ENCODE measurements at regions not wholly inside any gene's neighbourhood (a gene's known extent, or its start where the extent isn't known, plus 50 kb on each side); places are given as distances from the start of the nearest gene placed in this dataset.

- no peak overlapping the region for H3K4me3 ChIP-seq
- H3K9me3 ChIP-seq (ENCODE audit: low read depth, low read length), result no peaks in the 10 kb centered on the region
- DNase-seq (ENCODE audit: low read depth, low spot score), result no peak
- H3K36me3 ChIP-seq (ENCODE audit: insufficient read depth, low read length), result no peaks in the 10 kb centered on the region
- TF ChIP-seq POLR2AphosphoS5 (IDR thresholded peaks at IDR 0.05; ENCODE audit: borderline replicate concordance, low read depth, low read length), result no peak
- TF ChIP-seq EZH2 (IDR thresholded peaks at IDR 0.05), result no peak
- TF ChIP-seq FOXP2 (optimal IDR thresholded peaks at IDR 0.05; ENCODE audit: control extremely low read depth, extremely low read length, insufficient read depth), result no peak
- H3K9ac ChIP-seq (ENCODE audit: insufficient read length), result no peak overlapping the region
- H3K27ac ChIP-seq, result no peak overlapping the region
These were observed 435.6 kb downstream of the GPM6A start for GRCh38 chr4:175376287-175376977.

GRCh38 chr4:175377203-175377602, 434.9 kb downstream of the GPM6A start:
- Histone ChIP-seq H3K9me3 (ENCODE audit: low read depth, low read length) (no peaks in the 10 kb centered on the region), H3K4me3 (no peak overlapping the region), H3K9ac (ENCODE audit: insufficient read length) (no peak overlapping the region), H3K27ac (no peak overlapping the region), H3K36me3 (ENCODE audit: insufficient read depth, low read length) (no peaks in the 10 kb centered on the region)
- TF ChIP-seq FOXP2 (optimal IDR thresholded peaks at IDR 0.05; ENCODE audit: control extremely low read depth, extremely low read length, insufficient read depth), result no peak
- no peak for TF ChIP-seq POLR2AphosphoS5 (IDR thresholded peaks at IDR 0.05; ENCODE audit: borderline replicate concordance, low read depth, low read length)
- no peak for TF ChIP-seq EZH2 (IDR thresholded peaks at IDR 0.05)
- DNase-seq (ENCODE audit: low read depth, low spot score), result no peak

- Histone ChIP-seq H3K9ac (ENCODE audit: insufficient read length) (no peak overlapping the region), H3K27ac (no peak overlapping the region), H3K4me3 (no peak overlapping the region), H3K9me3 (ENCODE audit: low read depth, low read length) (no peaks in the 10 kb centered on the region), H3K36me3 (ENCODE audit: insufficient read depth, low read length) (no peaks in the 10 kb centered on the region)
- DNase-seq (ENCODE audit: low read depth, low spot score), result no peak
- TF ChIP-seq POLR2AphosphoS5 (IDR thresholded peaks at IDR 0.05; ENCODE audit: borderline replicate concordance, low read depth, low read length) (no peak), FOXP2 (optimal IDR thresholded peaks at IDR 0.05; ENCODE audit: control extremely low read depth, extremely low read length, insufficient read depth) (no peak), EZH2 (IDR thresholded peaks at IDR 0.05) (no peak)
These were observed 433.7 kb downstream of the GPM6A start for GRCh38 chr4:175378372-175378771.

GRCh38 chr4:175380841-175381240, 431.2 kb downstream of the GPM6A start:
- no peak for TF ChIP-seq POLR2AphosphoS5 (IDR thresholded peaks at IDR 0.05; ENCODE audit: borderline replicate concordance, low read depth, low read length)
- TF ChIP-seq EZH2 (IDR thresholded peaks at IDR 0.05), result no peak
- TF ChIP-seq FOXP2 (optimal IDR thresholded peaks at IDR 0.05; ENCODE audit: control extremely low read depth, extremely low read length, insufficient read depth), result no peak
- Histone ChIP-seq H3K36me3 (ENCODE audit: insufficient read depth, low read length) (no peaks in the 10 kb centered on the region), H3K9me3 (ENCODE audit: low read depth, low read length) (no peaks in the 10 kb centered on the region), H3K27ac (no peak overlapping the region), H3K9ac (ENCODE audit: insufficient read length) (no peak overlapping the region), H3K4me3 (no peak overlapping the region)
- no peak for DNase-seq (ENCODE audit: low read depth, low spot score)

- H3K4me3 ChIP-seq, result no peak overlapping the region
- no peaks in the 10 kb centered on the region for H3K36me3 ChIP-seq (ENCODE audit: insufficient read depth, low read length)
- no peak overlapping the region for H3K9ac ChIP-seq (ENCODE audit: insufficient read length)
- TF ChIP-seq POLR2AphosphoS5 (IDR thresholded peaks at IDR 0.05; ENCODE audit: borderline replicate concordance, low read depth, low read length) (no peak), EZH2 (IDR thresholded peaks at IDR 0.05) (no peak), FOXP2 (optimal IDR thresholded peaks at IDR 0.05; ENCODE audit: control extremely low read depth, extremely low read length, insufficient read depth) (no peak)
- H3K9me3 ChIP-seq (ENCODE audit: low read depth, low read length), result no peaks in the 10 kb centered on the region
- H3K27ac ChIP-seq, result no peak overlapping the region
- no peak for DNase-seq (ENCODE audit: low read depth, low spot score)
These were observed 426.3 kb downstream of the GPM6A start for GRCh38 chr4:175385797-175386196.

- Histone ChIP-seq H3K36me3 (ENCODE audit: insufficient read depth, low read length) (no peaks in the 10 kb centered on the region), H3K4me3 (no peak overlapping the region), H3K9me3 (ENCODE audit: low read depth, low read length) (no peaks in the 10 kb centered on the region), H3K9ac (ENCODE audit: insufficient read length) (no peak overlapping the region), H3K27ac (no peak overlapping the region)
- TF ChIP-seq EZH2 (IDR thresholded peaks at IDR 0.05), result no peak
- no peak for TF ChIP-seq FOXP2 (optimal IDR thresholded peaks at IDR 0.05; ENCODE audit: control extremely low read depth, extremely low read length, insufficient read depth)
- TF ChIP-seq POLR2AphosphoS5 (IDR thresholded peaks at IDR 0.05; ENCODE audit: borderline replicate concordance, low read depth, low read length), result no peak
- DNase-seq (ENCODE audit: low read depth, low spot score), result no peak
These were observed 425.1 kb downstream of the GPM6A start for GRCh38 chr4:175386776-175387507.

GRCh38 chr4:175394208-175394607, 417.9 kb downstream of the GPM6A start:
- TF ChIP-seq FOXP2 (optimal IDR thresholded peaks at IDR 0.05; ENCODE audit: control extremely low read depth, extremely low read length, insufficient read depth) (no peak), POLR2AphosphoS5 (IDR thresholded peaks at IDR 0.05; ENCODE audit: borderline replicate concordance, low read depth, low read length) (no peak), EZH2 (IDR thresholded peaks at IDR 0.05) (no peak)

GRCh38 chr4:175405961-175406360, 406.1 kb downstream of the GPM6A start:
- no peak for DNase-seq (ENCODE audit: low read depth, low spot score)
- Histone ChIP-seq H3K9ac (ENCODE audit: insufficient read length) (no peak overlapping the region), H3K9me3 (ENCODE audit: low read depth, low read length) (no peaks in the 10 kb centered on the region), H3K27ac (no peak overlapping the region), H3K4me3 (no peak overlapping the region), H3K36me3 (ENCODE audit: insufficient read depth, low read length) (no peaks in the 10 kb centered on the region)
- TF ChIP-seq FOXP2 (optimal IDR thresholded peaks at IDR 0.05; ENCODE audit: control extremely low read depth, extremely low read length, insufficient read depth), result no peak
- no peak for TF ChIP-seq POLR2AphosphoS5 (IDR thresholded peaks at IDR 0.05; ENCODE audit: borderline replicate concordance, low read depth, low read length)
- TF ChIP-seq EZH2 (IDR thresholded peaks at IDR 0.05), result no peak

More at GRCh38 chr4:175394208-175394607, 417.9 kb downstream of the GPM6A start:
- no peaks in the 10 kb centered on the region for H3K9me3 ChIP-seq (ENCODE audit: low read depth, low read length)
- no peak overlapping the region for H3K4me3 ChIP-seq
- no peaks in the 10 kb centered on the region for H3K36me3 ChIP-seq (ENCODE audit: insufficient read depth, low read length)
- H3K9ac ChIP-seq (ENCODE audit: insufficient read length), result no peak overlapping the region
- no peak for DNase-seq (ENCODE audit: low read depth, low spot score)
- no peak overlapping the region for H3K27ac ChIP-seq

Measured in SK-N-MC (cell line).